ENCODE measurements at regions not wholly inside any gene's neighbourhood (a gene's known extent, or its start where the extent isn't known, plus 50 kb on each side); places are given as distances from the start of the nearest gene placed in this dataset.

DNA sequence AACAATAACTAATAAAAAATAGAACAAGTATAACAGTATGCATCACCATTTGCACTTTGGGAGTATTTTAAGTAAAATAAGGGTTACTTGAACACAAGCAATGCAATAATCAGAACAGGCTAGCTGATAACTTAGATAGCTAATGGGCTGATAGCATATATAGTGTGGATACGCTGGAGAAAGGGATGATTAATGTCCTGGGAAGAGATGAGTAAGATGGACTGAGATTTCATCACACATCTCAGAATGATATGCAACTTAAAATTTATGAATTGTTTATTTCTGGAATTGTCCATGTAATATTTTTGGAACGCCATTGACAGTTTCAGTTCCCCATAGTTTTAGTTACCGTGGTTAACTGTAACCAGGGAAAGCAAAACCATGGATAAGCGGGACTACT, 173.6 kb downstream of the ISL1 start:
- TF ChIP-seq EZH2 (IDR thresholded peaks at IDR 0.05; ENCODE audit: low read depth, unreplicated experiment) (no peak), NANOG (IDR thresholded peaks at IDR 0.05; ENCODE audit: borderline replicate concordance) (no peak)
- TF ChIP-seq, protein P1, sequence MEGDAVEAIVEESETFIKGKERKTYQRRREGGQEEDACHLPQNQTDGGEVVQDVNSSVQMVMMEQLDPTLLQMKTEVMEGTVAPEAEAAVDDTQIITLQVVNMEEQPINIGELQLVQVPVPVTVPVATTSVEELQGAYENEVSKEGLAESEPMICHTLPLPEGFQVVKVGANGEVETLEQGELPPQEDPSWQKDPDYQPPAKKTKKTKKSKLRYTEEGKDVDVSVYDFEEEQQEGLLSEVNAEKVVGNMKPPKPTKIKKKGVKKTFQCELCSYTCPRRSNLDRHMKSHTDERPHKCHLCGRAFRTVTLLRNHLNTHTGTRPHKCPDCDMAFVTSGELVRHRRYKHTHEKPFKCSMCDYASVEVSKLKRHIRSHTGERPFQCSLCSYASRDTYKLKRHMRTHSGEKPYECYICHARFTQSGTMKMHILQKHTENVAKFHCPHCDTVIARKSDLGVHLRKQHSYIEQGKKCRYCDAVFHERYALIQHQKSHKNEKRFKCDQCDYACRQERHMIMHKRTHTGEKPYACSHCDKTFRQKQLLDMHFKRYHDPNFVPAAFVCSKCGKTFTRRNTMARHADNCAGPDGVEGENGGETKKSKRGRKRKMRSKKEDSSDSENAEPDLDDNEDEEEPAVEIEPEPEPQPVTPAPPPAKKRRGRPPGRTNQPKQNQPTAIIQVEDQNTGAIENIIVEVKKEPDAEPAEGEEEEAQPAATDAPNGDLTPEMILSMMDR (conservative IDR thresholded peaks at IDR 0.05; ENCODE audit: low read depth in 2 of 2), result no peak
